Neural cell (in vitro differentiated cells): ENCODE measurements at regions not wholly inside any gene's neighbourhood (a gene's known extent, or its start where the extent isn't known, plus 50 kb on each side); places are given as distances from the start of the nearest gene placed in this dataset.

Experiments used
- H2AFZ ChIP-seq: fragments of 200-600, 300-800 bp; sonication (generic), shearing (Covaris generic); 2 replicates; pipeline ENCODE4 v1.6.0; 2014; ENCODE audit warnings: low read depth, mild to moderate bottlenecking, antibody characterized with exemption, low read length, moderate library complexity
- H3F3A ChIP-seq: fragments of 200-600 bp; shearing (Covaris generic); 2 replicates; pipeline ENCODE4 v1.6.1; 2016; ENCODE audit warnings: mild to moderate bottlenecking, moderate library complexity, mixed read lengths, antibody characterized with exemption, low read length; ENCODE audit not compliant: insufficient read depth, poor library complexity, severe bottlenecking
- H3K27ac ChIP-seq: fragments of 200-600, 300-800 bp; sonication (generic), shearing (Covaris generic); 2 replicates; pipeline ENCODE4 v1.5.1; 2014; ENCODE audit warnings: mild to moderate bottlenecking, low read length, moderate library complexity
- H3K27me3 ChIP-seq: fragments of 300-800, 200-600 bp; sonication (generic), shearing (Covaris generic); 2 replicates; pipeline ENCODE4 v1.6.0; 2014; ENCODE audit warnings: mild to moderate bottlenecking, low read depth, low read length, moderate library complexity; ENCODE audit not compliant: insufficient read depth
- H3K36me3 ChIP-seq: fragments of 300-800, 200-600 bp; sonication (generic), shearing (Covaris generic); 2 replicates; pipeline ENCODE4 v1.5.1; 2014; ENCODE audit warnings: mild to moderate bottlenecking, antibody characterized with exemption, low read length, moderate library complexity; ENCODE audit not compliant: insufficient read depth
- H3K4me2 ChIP-seq: fragments of 300-800, 200-600 bp; sonication (generic), shearing (Covaris generic); 2 replicates; pipeline ENCODE4 v1.6.0; 2014; ENCODE audit warnings: mild to moderate bottlenecking, low read length
- H3K4me3 ChIP-seq: fragments of 300-800, 200-600 bp; sonication (generic), shearing (Covaris generic); 2 replicates; pipeline ENCODE4 v1.5.1; 2014; ENCODE audit warnings: mild to moderate bottlenecking, low read length, moderate library complexity
- H3K79me2 ChIP-seq: fragments of 200-600 bp; shearing (Covaris generic); replicated peaks from 2 replicates; pipeline ENCODE4 v1.6.0; 2014; ENCODE audit warnings: mild to moderate bottlenecking, low read length, moderate library complexity; ENCODE audit not compliant: insufficient read depth
- H3K9ac ChIP-seq: fragments of 300-800, 200-600 bp; sonication (generic), shearing (Covaris generic); 2 replicates; pipeline ENCODE4 v1.6.1; 2016; ENCODE audit warnings: mild to moderate bottlenecking, low read length, mixed read lengths
- H3K9me2 ChIP-seq: fragments of 200-600 bp; shearing (Covaris generic); 2 replicates; pipeline ENCODE4 v1.6.1; 2016; ENCODE audit warnings: mild to moderate bottlenecking, low read length, mixed read lengths; ENCODE audit not compliant: insufficient read depth
- H3K9me3 ChIP-seq: fragments of 200-600, 300-800 bp; sonication (generic), shearing (Covaris generic); 2 replicates; pipeline ENCODE4 v1.6.1; 2016; ENCODE audit warnings: mild to moderate bottlenecking, mixed run types, low read length, moderate library complexity, mixed read lengths
- H4K20me1 ChIP-seq: fragments of 200-600 bp; shearing (Covaris generic); 2 replicates; pipeline ENCODE4 v1.6.1; 2016; ENCODE audit warnings: mild to moderate bottlenecking, mixed run types; ENCODE audit not compliant: insufficient read depth
- EP300 ChIP-seq: fragments of 450-650 bp; conservative IDR thresholded peaks from 2 replicates; pipeline ENCODE4 v1.6.1; 2014; ENCODE audit warnings: antibody characterized with exemption, mild to moderate bottlenecking, moderate library complexity; ENCODE audit not compliant: poor library complexity, severe bottlenecking
- EZH2 ChIP-seq: fragments of 200-600, 300-800 bp; shearing (Covaris generic), sonication (generic); IDR thresholded peaks from 2 replicates; pipeline ENCODE4 v1.6.1; 2014; ENCODE audit warnings: antibody characterized with exemption, low read length, borderline replicate concordance, mild to moderate bottlenecking; ENCODE audit not compliant: insufficient read depth, poor library complexity, severe bottlenecking
- MXI1 ChIP-seq: fragments of 450-650 bp; conservative IDR thresholded peaks from 2 replicates; pipeline ENCODE4 v1.6.1; 2014; ENCODE audit warnings: antibody characterized with exemption, mild to moderate bottlenecking; ENCODE audit not compliant: poor library complexity, severe bottlenecking
- POLR2AphosphoS5 ChIP-seq: IDR thresholded peaks from 2 replicates; pipeline ENCODE4 v1.6.1; 2012
- RAD21 ChIP-seq: fragments of 450-650 bp; conservative IDR thresholded peaks from 2 replicates; pipeline ENCODE4 v1.6.1; 2014; ENCODE audit warnings: antibody characterized with exemption, mild to moderate bottlenecking, moderate library complexity
- REST ChIP-seq: IDR thresholded peaks from 2 replicates; pipeline ENCODE4 v1.6.1; 2012; ENCODE audit warnings: borderline replicate concordance
- SMC3 ChIP-seq: fragments of 450-650 bp; conservative IDR thresholded peaks from 2 replicates; pipeline ENCODE4 v1.6.1; 2014; ENCODE audit warnings: antibody characterized with exemption, mild to moderate bottlenecking, moderate library complexity; ENCODE audit not compliant: poor library complexity
- TAF1 ChIP-seq: IDR thresholded peaks from 2 replicates; pipeline ENCODE4 v1.6.1; 2012; ENCODE audit warnings: low read depth
- TF ChIP-seq, protein P1 (sequence below): fragments of 450-650 bp; IDR thresholded peaks from 2 replicates; pipeline ENCODE4 v1.5.1; 2014; ENCODE audit warnings: antibody characterized with exemption, mild to moderate bottlenecking, moderate library complexity; ENCODE audit not compliant: poor library complexity, severe bottlenecking

- no peaks in the 10 kb centered on the region for H4K20me1 ChIP-seq
- H3K36me3 ChIP-seq = no peaks in the 10 kb centered on the region
- TF ChIP-seq MXI1 (no peak), REST (no peak), EP300 (no peak), SMC3 (no peak), EZH2 (no peak), POLR2AphosphoS5 (no peak), TAF1 (no peak), RAD21 (no peak)
- TF ChIP-seq, protein P1, sequence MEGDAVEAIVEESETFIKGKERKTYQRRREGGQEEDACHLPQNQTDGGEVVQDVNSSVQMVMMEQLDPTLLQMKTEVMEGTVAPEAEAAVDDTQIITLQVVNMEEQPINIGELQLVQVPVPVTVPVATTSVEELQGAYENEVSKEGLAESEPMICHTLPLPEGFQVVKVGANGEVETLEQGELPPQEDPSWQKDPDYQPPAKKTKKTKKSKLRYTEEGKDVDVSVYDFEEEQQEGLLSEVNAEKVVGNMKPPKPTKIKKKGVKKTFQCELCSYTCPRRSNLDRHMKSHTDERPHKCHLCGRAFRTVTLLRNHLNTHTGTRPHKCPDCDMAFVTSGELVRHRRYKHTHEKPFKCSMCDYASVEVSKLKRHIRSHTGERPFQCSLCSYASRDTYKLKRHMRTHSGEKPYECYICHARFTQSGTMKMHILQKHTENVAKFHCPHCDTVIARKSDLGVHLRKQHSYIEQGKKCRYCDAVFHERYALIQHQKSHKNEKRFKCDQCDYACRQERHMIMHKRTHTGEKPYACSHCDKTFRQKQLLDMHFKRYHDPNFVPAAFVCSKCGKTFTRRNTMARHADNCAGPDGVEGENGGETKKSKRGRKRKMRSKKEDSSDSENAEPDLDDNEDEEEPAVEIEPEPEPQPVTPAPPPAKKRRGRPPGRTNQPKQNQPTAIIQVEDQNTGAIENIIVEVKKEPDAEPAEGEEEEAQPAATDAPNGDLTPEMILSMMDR = no peak
- no peak overlapping the region for H3K27ac ChIP-seq
- no peaks in the 10 kb centered on the region for H3F3A ChIP-seq
- no peaks in the 10 kb centered on the region for H3K9me2 ChIP-seq
- H3K79me2 ChIP-seq = no peaks in the 10 kb centered on the region
- H3K9me3 ChIP-seq = no peaks in the 10 kb centered on the region
- no peak overlapping the region for H2AFZ ChIP-seq
- no peak overlapping the region for H3K4me3 ChIP-seq
- no peak overlapping the region for H3K9ac ChIP-seq
- H3K4me2 ChIP-seq = no peak overlapping the region
- H3K27me3 ChIP-seq = no peaks in the 10 kb centered on the region
Observed at GRCh38 chr11:69975822-69976221, 102.3 kb upstream of the ANO1 start.

DNA sequence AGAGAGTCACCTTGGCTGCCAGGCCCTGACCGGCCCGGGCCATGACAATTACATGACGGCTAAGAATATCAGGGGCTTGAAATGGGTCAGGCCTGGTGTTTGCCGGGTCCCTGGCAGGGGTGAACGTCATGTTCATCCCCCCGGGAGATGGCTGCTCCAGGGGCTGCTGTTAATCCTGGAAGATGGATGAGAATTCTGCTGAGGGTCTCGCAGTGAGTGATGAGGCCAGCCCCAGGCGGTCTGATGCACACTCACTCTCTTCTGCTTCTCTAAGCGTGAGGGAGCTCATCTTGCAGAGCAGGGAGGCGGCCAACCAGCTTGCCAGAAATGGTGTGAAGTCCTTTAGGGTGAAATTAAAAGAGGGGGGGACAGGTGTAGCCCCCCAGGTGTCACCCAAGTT, 101.3 kb upstream of the ANO1 start:
- Histone ChIP-seq H2AFZ (no peak overlapping the region), H3K27ac (no peak overlapping the region), H3K9me2 (no peaks in the 10 kb centered on the region), H3F3A (no peaks in the 10 kb centered on the region), H3K79me2 (no peaks in the 10 kb centered on the region), H3K4me3 (no peak overlapping the region), H3K36me3 (no peaks in the 10 kb centered on the region), H3K9me3 (no peaks in the 10 kb centered on the region), H3K27me3 (no peaks in the 10 kb centered on the region), H3K4me2 (no peak overlapping the region), H4K20me1 (no peaks in the 10 kb centered on the region), H3K9ac (no peak overlapping the region)
- TF ChIP-seq RAD21 (no peak), POLR2AphosphoS5 (no peak), SMC3 (no peak), EZH2 (no peak), EP300 (no peak), REST (no peak), MXI1 (no peak), TAF1 (no peak)
- TF ChIP-seq, protein P1 = no peak
